ENCODE measurements at regions not wholly inside any gene's neighbourhood (a gene's known extent, or its start where the extent isn't known, plus 50 kb on each side); places are given as distances from the start of the nearest gene placed in this dataset.

DNA sequence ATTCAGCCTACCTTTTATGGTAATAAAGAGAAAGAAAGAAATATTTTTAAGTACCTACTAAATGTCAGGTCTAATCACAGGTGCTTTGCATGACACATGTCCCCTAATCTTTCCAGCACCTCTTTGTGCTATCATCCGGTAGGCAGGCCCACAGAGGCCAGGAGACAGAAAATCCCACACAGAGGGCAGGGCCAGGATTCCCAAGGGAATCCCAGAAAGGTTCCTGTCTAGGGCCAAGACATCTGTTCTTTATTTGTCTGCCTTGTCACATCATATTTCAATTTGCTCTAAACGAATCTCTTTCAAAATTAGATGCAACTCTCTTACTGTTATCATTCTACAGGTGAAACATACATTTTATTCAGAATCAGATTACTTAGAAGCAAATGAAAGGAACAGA, 676.1 kb upstream of the GYPC start:
- H3K9ac ChIP-seq (ENCODE audit: insufficient read depth, low read depth, low read length): no peak overlapping the region
- H3K79me2 ChIP-seq (ENCODE audit: insufficient read depth, low read length): no peaks in the 10 kb centered on the region
- H3K4me3 ChIP-seq (replicated peaks in 1 of 3; ENCODE audit: insufficient read depth in 1 of 3, low read depth in 2 of 3, low read length in 3 of 3): no peak overlapping the region
- ChIA-PET CTCF (ENCODE audit: low intra/inter-chr PET ratio, low total read pairs) (no interaction called here), POLR2A (no interaction called here)
- no peaks in the 10 kb centered on the region for H3K36me3 ChIP-seq (replicated peaks in 1 of 2; ENCODE audit: control insufficient read depth in 1 of 2, insufficient read depth in 2 of 2, low read length in 2 of 2)
- no peaks in the 10 kb centered on the region for H3K4me1 ChIP-seq (ENCODE audit: insufficient read depth, low read length)
- no peak for DNase-seq (ENCODE audit: low spot score)
- TF ChIP-seq NFE2L2 (IDR thresholded peaks at IDR 0.05; ENCODE audit: low read length) (no peak), TARDBP (CRISPR knock-in tag; IDR thresholded peaks at IDR 0.05) (no peak)
- in situ Hi-C loops (cut with HindIII; ENCODE audit: extremely low pct_ligation_motif_present, low pct_unique_long_range_greater_than_20kb) (no loop called here), intact Hi-C loops (cut with micrococcal nuclease; ENCODE audit: unreplicated experiment) (no loop called here)
- no TSS peak for BruUV-seq (replicated peaks)
- H3K27ac ChIP-seq (ENCODE audit: extremely low read length, insufficient read depth, low read length): no peak overlapping the region
- H3K9me3 ChIP-seq (ENCODE audit: low read length): peaks cover 79% of the 10 kb centered on the region
- no peak for ATAC-seq
- H3K4me2 ChIP-seq (ENCODE audit: low read depth, low read length): no peak overlapping the region
- H2AFZ ChIP-seq (ENCODE audit: low read length): no peak overlapping the region
- H3K27me3 ChIP-seq (ENCODE audit: control insufficient read depth in 1 of 2, insufficient read depth in 2 of 2, low read length in 2 of 2): no peaks in the 10 kb centered on the region
- no peak for FAIRE-seq
- 4% methylated on average over 2 of the region's 2 CpGs for WGBS (ENCODE audit: low lambda C conversion rate)
- H4K20me1 ChIP-seq (ENCODE audit: insufficient read depth, low read length): no peaks in the 10 kb centered on the region

DNA sequence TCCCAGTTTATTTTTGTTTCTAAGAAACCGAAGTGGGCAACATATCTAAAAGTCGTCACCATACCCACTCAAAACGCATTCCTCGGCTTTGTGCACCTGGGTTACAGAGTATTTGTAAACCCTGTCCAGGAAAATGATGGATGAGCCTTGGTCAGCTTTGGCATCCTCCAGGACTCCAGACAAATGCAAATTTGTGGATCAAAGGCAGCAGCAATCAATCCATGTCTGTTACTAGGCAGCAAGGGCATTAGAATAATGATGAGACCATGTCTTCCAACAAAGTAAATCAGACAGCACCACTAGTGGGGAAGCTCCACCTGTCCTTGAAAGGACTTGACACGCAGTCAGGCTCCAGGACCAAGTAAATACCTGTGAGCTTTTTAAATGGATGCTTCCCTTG, 672.6 kb upstream of the GYPC start:
- H3K79me2 ChIP-seq (ENCODE audit: insufficient read depth, low read length): no peaks in the 10 kb centered on the region
- H3K36me3 ChIP-seq (replicated peaks in 1 of 2; ENCODE audit: control insufficient read depth in 1 of 2, insufficient read depth in 2 of 2, low read length in 2 of 2): no peaks in the 10 kb centered on the region
- no peak overlapping the region for H2AFZ ChIP-seq (ENCODE audit: low read length)
- WGBS (ENCODE audit: low lambda C conversion rate): 2% methylated on average over 5 of the region's 5 CpGs
- H3K27me3 ChIP-seq (ENCODE audit: control insufficient read depth in 1 of 2, insufficient read depth in 2 of 2, low read length in 2 of 2): no peaks in the 10 kb centered on the region
- no TSS peak for BruUV-seq (replicated peaks)
- in situ Hi-C loops (cut with HindIII; ENCODE audit: extremely low pct_ligation_motif_present, low pct_unique_long_range_greater_than_20kb): no loop called here
- no peaks in the 10 kb centered on the region for H3K4me1 ChIP-seq (ENCODE audit: insufficient read depth, low read length)
- ATAC-seq (no peak), FAIRE-seq (no peak), DNase-seq (ENCODE audit: low spot score) (no peak)
- no peak overlapping the region for H3K27ac ChIP-seq (ENCODE audit: extremely low read length, insufficient read depth, low read length)
- no peaks in the 10 kb centered on the region for H4K20me1 ChIP-seq (ENCODE audit: insufficient read depth, low read length)
- ChIA-PET CTCF (ENCODE audit: low intra/inter-chr PET ratio, low total read pairs) (no interaction called here), POLR2A (no interaction called here)
- intact Hi-C loops (cut with micrococcal nuclease; ENCODE audit: unreplicated experiment): no loop called here
- no peak overlapping the region for H3K4me3 ChIP-seq (replicated peaks in 1 of 3; ENCODE audit: insufficient read depth in 1 of 3, low read depth in 2 of 3, low read length in 3 of 3)
- no peak overlapping the region for H3K9ac ChIP-seq (ENCODE audit: insufficient read depth, low read depth, low read length)
- H3K4me2 ChIP-seq (ENCODE audit: low read depth, low read length): no peak overlapping the region
- H3K9me3 ChIP-seq (ENCODE audit: low read length): peaks cover 87% of the 10 kb centered on the region
- TF ChIP-seq AHR (CRISPR knock-in tag; IDR thresholded peaks at IDR 0.05): no peak
- TF ChIP-seq, protein P1, sequence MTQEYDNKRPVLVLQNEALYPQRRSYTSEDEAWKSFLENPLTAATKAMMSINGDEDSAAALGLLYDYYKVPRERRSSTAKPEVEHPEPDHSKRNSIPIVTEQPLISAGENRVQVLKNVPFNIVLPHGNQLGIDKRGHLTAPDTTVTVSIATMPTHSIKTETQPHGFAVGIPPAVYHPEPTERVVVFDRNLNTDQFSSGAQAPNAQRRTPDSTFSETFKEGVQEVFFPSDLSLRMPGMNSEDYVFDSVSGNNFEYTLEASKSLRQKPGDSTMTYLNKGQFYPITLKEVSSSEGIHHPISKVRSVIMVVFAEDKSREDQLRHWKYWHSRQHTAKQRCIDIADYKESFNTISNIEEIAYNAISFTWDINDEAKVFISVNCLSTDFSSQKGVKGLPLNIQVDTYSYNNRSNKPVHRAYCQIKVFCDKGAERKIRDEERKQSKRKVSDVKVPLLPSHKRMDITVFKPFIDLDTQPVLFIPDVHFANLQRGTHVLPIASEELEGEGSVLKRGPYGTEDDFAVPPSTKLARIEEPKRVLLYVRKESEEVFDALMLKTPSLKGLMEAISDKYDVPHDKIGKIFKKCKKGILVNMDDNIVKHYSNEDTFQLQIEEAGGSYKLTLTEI (CRISPR knock-in tag; conservative IDR thresholded peaks at IDR 0.05): no peak
- no peak for TF ChIP-seq SIN3A (IDR thresholded peaks at IDR 0.05; ENCODE audit: borderline replicate concordance, low read depth, low read length)
- TF ChIP-seq, protein P2, sequence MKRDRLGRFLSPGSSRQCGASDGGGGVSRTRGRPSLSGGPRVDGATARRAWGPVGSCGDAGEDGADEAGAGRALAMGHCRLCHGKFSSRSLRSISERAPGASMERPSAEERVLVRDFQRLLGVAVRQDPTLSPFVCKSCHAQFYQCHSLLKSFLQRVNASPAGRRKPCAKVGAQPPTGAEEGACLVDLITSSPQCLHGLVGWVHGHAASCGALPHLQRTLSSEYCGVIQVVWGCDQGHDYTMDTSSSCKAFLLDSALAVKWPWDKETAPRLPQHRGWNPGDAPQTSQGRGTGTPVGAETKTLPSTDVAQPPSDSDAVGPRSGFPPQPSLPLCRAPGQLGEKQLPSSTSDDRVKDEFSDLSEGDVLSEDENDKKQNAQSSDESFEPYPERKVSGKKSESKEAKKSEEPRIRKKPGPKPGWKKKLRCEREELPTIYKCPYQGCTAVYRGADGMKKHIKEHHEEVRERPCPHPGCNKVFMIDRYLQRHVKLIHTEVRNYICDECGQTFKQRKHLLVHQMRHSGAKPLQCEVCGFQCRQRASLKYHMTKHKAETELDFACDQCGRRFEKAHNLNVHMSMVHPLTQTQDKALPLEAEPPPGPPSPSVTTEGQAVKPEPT (CRISPR knock-in tag; IDR thresholded peaks at IDR 0.05; ENCODE audit: low read depth): no peak
- no peak for TF ChIP-seq ZBTB38 (CRISPR knock-in tag; IDR thresholded peaks at IDR 0.05)

Measured in HepG2 (cell line).